Tibial nerve (tissue), 3 donors: ENCODE measurements at regions not wholly inside any gene's neighbourhood (a gene's known extent, or its start where the extent isn't known, plus 50 kb on each side); places are given as distances from the start of the nearest gene placed in this dataset.

Experiments
- EP300 ChIP-seq, 2 donors: sonication (generic); formaldehyde crosslinking; IDR thresholded peaks; one replicate each; pipeline ENCODE4 v1.6.1; 2017; ENCODE audit warnings: antibody characterized with exemption in 2 of 2, mild to moderate bottlenecking in 1 of 2
- POLR2A ChIP-seq, 2 donors: fragments of 450-650 bp; IDR thresholded peaks; one replicate each; pipeline ENCODE4 v1.6.1; 2017; ENCODE audit warnings: antibody characterized with exemption in 2 of 2, mild to moderate bottlenecking in 2 of 2, moderate library complexity in 2 of 2

- TF ChIP-seq POLR2A (IDR thresholded peaks at IDR 0.05), result no peak
- TF ChIP-seq EP300 (IDR thresholded peaks at IDR 0.05), result no peak
Observed at GRCh38 chr12:116393255-116393654, 115.8 kb upstream of the MED13L start.
